HCT116 (cell line): ENCODE measurements at regions not wholly inside any gene's neighbourhood (a gene's known extent, or its start where the extent isn't known, plus 50 kb on each side); places are given as distances from the start of the nearest gene placed in this dataset.

ENCODE experiments used
- ATAC-seq: fragments of 200-7000 bp; cut with Tn5 transposase; 2 replicates; pipeline ENCODE4 v1.9.1; 2020; ENCODE audit warnings: mild to moderate bottlenecking, moderate library complexity
- BruUV-seq: library from RNA; stranded (reverse); fragments of 400-500 nt; replicated peaks from 2 replicates; lab custom pipeline; 2021; lab: Mats Ljungman, UMichigan
- CTCF ChIA-PET: fragments of 300-600 bp; sonication (Branson Sonifier 250); formaldehyde crosslinking; loops from one replicate; lab custom pipeline; 2021; ENCODE audit warnings: antibody characterized with exemption; lab: Charles Lee
- POLR2A ChIA-PET: fragments of 300-600, 350-600 bp; sonication (Branson Sonifier 250); formaldehyde crosslinking; loops from one replicate; lab custom pipeline; 2021; ENCODE audit warnings: antibody characterized with exemption; lab: Charles Lee
- RAD21 ChIA-PET, 2 experiments: fragments of 300-600 bp; sonication (Branson Sonifier 250); formaldehyde crosslinking; loops; one replicate each; lab custom pipeline; 2023; ENCODE audit warnings: low total read pairs in 2 of 2; ENCODE audit not compliant: uncharacterized antibody in 2 of 2, unreplicated experiment in 2 of 2, low non-redundant PET in 1 of 2; lab: Charles Lee
- DNase-seq: peaks from one replicate; pipeline ENCODE4 v3.0.0-alpha.2; 2010; ENCODE audit warnings: low read depth, low spot score
- H2AFZ ChIP-seq: fragments of 200-600 bp; shearing (Covaris generic), sonication (generic); 2 replicates; pipeline ENCODE4 v1.6.1; 2017; ENCODE audit warnings: low read depth, mixed run types, mixed read lengths, antibody characterized with exemption, low read length; ENCODE audit not compliant: poor library complexity, severe bottlenecking
- H3K27ac ChIP-seq: 2 replicates; pipeline ENCODE4 v1.5.1; 2012; ENCODE audit warnings: low read depth, low read length
- H3K27me3 ChIP-seq: fragments of 200-600 bp; sonication (generic); 2 replicates; pipeline ENCODE4 v1.6.1; 2016; ENCODE audit warnings: mixed run types, low read length, mixed read lengths; ENCODE audit not compliant: insufficient read depth
- H3K36me3 ChIP-seq, 2 experiments: fragments of 200-500 bp in 1 of 2; fragments of 200-600 bp in 1 of 2; sonication (Bioruptor generic) in 1 of 2; sonication (generic) in 1 of 2; 2 replicates each; pipeline versions ENCODE4 v1.5.1 to v1.6.1; 2014 to 2016; ENCODE audit warnings: low read length in 2 of 2, inconsistent platforms in 1 of 2, mixed read lengths in 1 of 2, mixed run types in 1 of 2; ENCODE audit not compliant: insufficient read depth in 2 of 2, control insufficient read depth in 1 of 2
- H3K4me1 ChIP-seq, 2 experiments: fragments of 200-600 bp in 1 of 2; sonication (generic) in 1 of 2; 2 replicates each; pipeline versions ENCODE4 v1.5.1 to v1.6.1; 2012 to 2017; ENCODE audit warnings: low read length in 2 of 2, inconsistent platforms in 1 of 2, mild to moderate bottlenecking in 1 of 2, mixed read lengths in 1 of 2, mixed run types in 1 of 2, moderate library complexity in 1 of 2; ENCODE audit not compliant: insufficient read depth in 2 of 2, control insufficient read depth in 1 of 2
- H3K4me2 ChIP-seq: fragments of 200-600 bp; sonication (generic); 2 replicates; pipeline ENCODE4 v1.6.1; 2017; ENCODE audit warnings: mixed run types, low read length, mixed read lengths
- H3K4me3 ChIP-seq, 2 experiments: fragments of 200-600 bp in 1 of 2; sonication (generic) in 1 of 2; replicated peaks in 1 of 2; 2 replicates each; pipeline ENCODE4 v1.5.1; 2011 to 2016; ENCODE audit warnings: low read length in 2 of 2, control low read depth in 1 of 2, low read depth in 1 of 2, mild to moderate bottlenecking in 1 of 2, mixed read lengths in 1 of 2, mixed run types in 1 of 2
- H3K79me2 ChIP-seq: fragments of 200-600 bp; sonication (generic); 2 replicates; pipeline ENCODE4 v1.6.1; 2017; ENCODE audit warnings: mild to moderate bottlenecking, mixed run types, low read length, moderate library complexity, mixed read lengths; ENCODE audit not compliant: insufficient read depth
- H3K9ac ChIP-seq: fragments of 200-600 bp; sonication (generic); 2 replicates; pipeline ENCODE4 v1.6.1; 2016; ENCODE audit warnings: low read length, mixed read lengths
- H3K9me2 ChIP-seq: fragments of 200-600 bp; sonication (generic), shearing (Covaris generic); 2 replicates; pipeline ENCODE4 v1.6.1; 2017; ENCODE audit warnings: mixed run types, mild to moderate bottlenecking, moderate library complexity; ENCODE audit not compliant: insufficient read depth
- H3K9me3 ChIP-seq, 2 experiments: fragments of 200-500 bp in 1 of 2; fragments of 200-600 bp in 1 of 2; sonication (Bioruptor generic) in 1 of 2; sonication (generic) in 1 of 2; 2 replicates each; pipeline ENCODE4 v1.6.1; 2014 to 2017; ENCODE audit warnings: low read length in 2 of 2, mixed read lengths in 2 of 2, inconsistent platforms in 1 of 2, low read depth in 1 of 2, mild to moderate bottlenecking in 1 of 2, mixed run types in 1 of 2, moderate library complexity in 1 of 2; ENCODE audit not compliant: control insufficient read depth in 1 of 2, insufficient read depth in 1 of 2
- H4K20me1 ChIP-seq: fragments of 200-600 bp; sonication (generic), shearing (Covaris generic); 2 replicates; pipeline ENCODE4 v1.6.1; 2017; ENCODE audit warnings: mixed run types, mild to moderate bottlenecking, moderate library complexity; ENCODE audit not compliant: insufficient read depth
- CBX3 ChIP-seq: IDR thresholded peaks from 2 replicates; pipeline ENCODE4 v1.6.1; 2012; ENCODE audit warnings: low read depth
- CEBPB ChIP-seq: IDR thresholded peaks from 2 replicates; pipeline ENCODE4 v1.6.1; 2012; ENCODE audit warnings: low read depth
- ELF1 ChIP-seq: IDR thresholded peaks from 2 replicates; pipeline ENCODE4 v1.6.1; 2012; ENCODE audit warnings: low read depth, borderline replicate concordance
- EZH2phosphoT487 ChIP-seq: fragments of 200-600 bp; IDR thresholded peaks from 2 replicates; pipeline ENCODE4 v1.6.1; 2018; ENCODE audit warnings: antibody characterized with exemption, borderline replicate concordance
- FOSL1 ChIP-seq: IDR thresholded peaks from 2 replicates; pipeline ENCODE4 v1.6.1; 2012; ENCODE audit warnings: low read depth
- POLR2AphosphoS5 ChIP-seq: IDR thresholded peaks from 2 replicates; pipeline ENCODE4 v1.6.1; 2011; ENCODE audit warnings: mild to moderate bottlenecking, low read depth, low read length, moderate library complexity
- RAD21 ChIP-seq: IDR thresholded peaks from 2 replicates; pipeline ENCODE4 v1.6.1; 2012; ENCODE audit warnings: low read depth, mild to moderate bottlenecking
- SIN3A ChIP-seq: IDR thresholded peaks from 2 replicates; pipeline ENCODE4 v1.6.1; 2012; ENCODE audit warnings: low read depth
- SP1 ChIP-seq: IDR thresholded peaks from 2 replicates; pipeline ENCODE4 v1.6.1; 2012; ENCODE audit warnings: low read depth
- TCF7L2 ChIP-seq: IDR thresholded peaks from 2 replicates; pipeline ENCODE4 v1.7.0; 2011; ENCODE audit warnings: borderline replicate concordance, inconsistent platforms; ENCODE audit not compliant: insufficient read depth, insufficient read length; ENCODE audit errors: extremely low read depth
- YY1 ChIP-seq: IDR thresholded peaks from 2 replicates; pipeline ENCODE4 v1.6.1; 2011; ENCODE audit warnings: low read length, low read depth, moderate library complexity, mild to moderate bottlenecking; ENCODE audit not compliant: insufficient replicate concordance; ENCODE audit errors: extremely low read depth
- intact Hi-C: fragments of 100-400 bp; cut with micrococcal nuclease; formaldehyde crosslinking; loops from 2 replicates; pipeline ENCODE4 v1.10.0; 2022
- TF ChIP-seq, protein P1 (sequence below): IDR thresholded peaks from 2 replicates; pipeline ENCODE4 v1.6.1; 2012; ENCODE audit warnings: low read depth

DNA sequence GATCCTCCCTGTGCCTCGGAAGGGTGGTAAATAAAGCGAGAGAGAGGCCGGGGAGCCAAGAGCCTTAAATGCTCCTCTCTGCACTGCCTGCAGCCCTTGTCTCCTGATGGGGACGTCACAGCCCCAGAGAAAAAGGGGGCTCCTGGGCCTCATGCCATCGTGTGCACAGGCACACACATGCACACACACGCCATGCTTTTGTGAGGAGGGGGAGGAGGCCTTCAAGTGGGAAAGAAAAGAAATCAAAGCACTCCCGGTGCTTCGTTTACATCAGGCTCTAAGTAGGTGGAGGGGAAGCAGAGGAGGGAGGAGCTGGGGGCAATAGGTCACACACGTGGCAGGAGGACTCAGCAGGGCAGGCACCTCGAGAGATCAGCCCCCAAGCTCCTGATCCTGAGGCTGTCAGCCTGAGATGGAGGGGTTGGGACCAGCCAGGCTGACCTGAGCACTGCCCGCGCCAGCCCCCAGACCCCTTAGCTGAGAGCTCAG, 68.2 kb upstream of the NECTIN1 start:
- no peak overlapping the region for H2AFZ ChIP-seq
- intact Hi-C loops, result no loop called here
- no peaks in the 10 kb centered on the region for H3K79me2 ChIP-seq
- H3K27ac ChIP-seq, result no peak overlapping the region
- H3K9me2 ChIP-seq, result no peaks in the 10 kb centered on the region
- DNase-seq (no peak), ATAC-seq (no peak)
- no TSS peak for BruUV-seq
- 0 out of 2 replicates have a peak, but pooled peaks cover 13% of the 10 kb centered on the region for H3K27me3 ChIP-seq
- TF ChIP-seq FOSL1, result no peak
- TF ChIP-seq CEBPB, result no peak
- TF ChIP-seq ELF1, result no peak
- TF ChIP-seq, protein P1, sequence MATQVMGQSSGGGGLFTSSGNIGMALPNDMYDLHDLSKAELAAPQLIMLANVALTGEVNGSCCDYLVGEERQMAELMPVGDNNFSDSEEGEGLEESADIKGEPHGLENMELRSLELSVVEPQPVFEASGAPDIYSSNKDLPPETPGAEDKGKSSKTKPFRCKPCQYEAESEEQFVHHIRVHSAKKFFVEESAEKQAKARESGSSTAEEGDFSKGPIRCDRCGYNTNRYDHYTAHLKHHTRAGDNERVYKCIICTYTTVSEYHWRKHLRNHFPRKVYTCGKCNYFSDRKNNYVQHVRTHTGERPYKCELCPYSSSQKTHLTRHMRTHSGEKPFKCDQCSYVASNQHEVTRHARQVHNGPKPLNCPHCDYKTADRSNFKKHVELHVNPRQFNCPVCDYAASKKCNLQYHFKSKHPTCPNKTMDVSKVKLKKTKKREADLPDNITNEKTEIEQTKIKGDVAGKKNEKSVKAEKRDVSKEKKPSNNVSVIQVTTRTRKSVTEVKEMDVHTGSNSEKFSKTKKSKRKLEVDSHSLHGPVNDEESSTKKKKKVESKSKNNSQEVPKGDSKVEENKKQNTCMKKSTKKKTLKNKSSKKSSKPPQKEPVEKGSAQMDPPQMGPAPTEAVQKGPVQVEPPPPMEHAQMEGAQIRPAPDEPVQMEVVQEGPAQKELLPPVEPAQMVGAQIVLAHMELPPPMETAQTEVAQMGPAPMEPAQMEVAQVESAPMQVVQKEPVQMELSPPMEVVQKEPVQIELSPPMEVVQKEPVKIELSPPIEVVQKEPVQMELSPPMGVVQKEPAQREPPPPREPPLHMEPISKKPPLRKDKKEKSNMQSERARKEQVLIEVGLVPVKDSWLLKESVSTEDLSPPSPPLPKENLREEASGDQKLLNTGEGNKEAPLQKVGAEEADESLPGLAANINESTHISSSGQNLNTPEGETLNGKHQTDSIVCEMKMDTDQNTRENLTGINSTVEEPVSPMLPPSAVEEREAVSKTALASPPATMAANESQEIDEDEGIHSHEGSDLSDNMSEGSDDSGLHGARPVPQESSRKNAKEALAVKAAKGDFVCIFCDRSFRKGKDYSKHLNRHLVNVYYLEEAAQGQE, result no peak
- no peak for TF ChIP-seq YY1
- no peak for TF ChIP-seq TCF7L2
- TF ChIP-seq POLR2AphosphoS5, result no peak
- TF ChIP-seq CBX3, result no peak
- no peak for TF ChIP-seq SP1
- TF ChIP-seq RAD21, result no peak
- no peak for TF ChIP-seq SIN3A
- TF ChIP-seq EZH2phosphoT487, result no peak
- POLR2A ChIA-PET, result no interaction called here
- no peak overlapping the region for H3K9ac ChIP-seq
- H3K36me3 ChIP-seq, result no peaks in the 10 kb centered on the region
- H3K4me1 ChIP-seq, result no peaks in the 10 kb centered on the region
- no peaks in the 10 kb centered on the region for H4K20me1 ChIP-seq
- H3K4me2 ChIP-seq, result no peak overlapping the region
- H3K9me3 ChIP-seq, result no peaks in the 10 kb centered on the region
- CTCF ChIA-PET, result no interaction called here
- no peak overlapping the region for H3K4me3 ChIP-seq
- RAD21 ChIA-PET, result no interaction called here
